HL-60 (cell line): ENCODE measurements at regions not wholly inside any gene's neighbourhood (a gene's known extent, or its start where the extent isn't known, plus 50 kb on each side); places are given as distances from the start of the nearest gene placed in this dataset.

Experiments
- DNase-seq, 2 experiments: peaks; one replicate each; pipeline ENCODE4 v3.0.0-alpha.2; 2010 to 2020; ENCODE audit warnings: low read depth in 1 of 2, low spot score in 1 of 2
- H3K27ac ChIP-seq: fragments of 250-450 bp; sonication (Bioruptor Pico); replicated peaks from 2 replicates; pipeline ENCODE4 v1.5.1; 2020; ENCODE audit warnings: mild to moderate bottlenecking, moderate library complexity
- H3K27me3 ChIP-seq: fragments of 250-450 bp; sonication (Bioruptor Pico); 2 replicates; pipeline ENCODE4 v1.5.1; 2021; ENCODE audit warnings: mild to moderate bottlenecking, moderate library complexity; ENCODE audit not compliant: insufficient read depth, poor library complexity, severe bottlenecking
- H3K4me3 ChIP-seq: replicated peaks from 2 replicates; pipeline ENCODE4 v1.5.1; 2011; ENCODE audit warnings: mild to moderate bottlenecking, control low read depth, low read length; ENCODE audit not compliant: insufficient read depth
- CTCF ChIP-seq: IDR thresholded peaks from one replicate; pipeline ENCODE4 v1.5.1; 2011; ENCODE audit warnings: low read length, control low read depth, inconsistent platforms; ENCODE audit not compliant: insufficient read depth
- GABPA ChIP-seq: IDR thresholded peaks from 2 replicates; pipeline ENCODE4 v1.6.1; 2012; ENCODE audit warnings: low read depth
- POLR2AphosphoS5 ChIP-seq: IDR thresholded peaks from 2 replicates; pipeline ENCODE4 v1.6.1; 2012; ENCODE audit warnings: low read depth
- REST ChIP-seq: IDR thresholded peaks from 2 replicates; pipeline ENCODE4 v1.6.1; 2012; ENCODE audit warnings: low read depth; ENCODE audit not compliant: insufficient replicate concordance
- SPI1 ChIP-seq: IDR thresholded peaks from 2 replicates; pipeline ENCODE4 v1.6.1; 2012; ENCODE audit warnings: low read depth, mild to moderate bottlenecking, borderline replicate concordance

GRCh38 chr13:80121038-80121437, 219.9 kb downstream of the SPRY2 start:
- no peak for TF ChIP-seq CTCF
- no peak for TF ChIP-seq GABPA
- no peak for TF ChIP-seq POLR2AphosphoS5
- TF ChIP-seq REST = no peak
- TF ChIP-seq SPI1 = no peak
- no peak overlapping the region for H3K27ac ChIP-seq
- no peak for DNase-seq
- no peak overlapping the region for H3K4me3 ChIP-seq
- no peaks in the 10 kb centered on the region for H3K27me3 ChIP-seq

- H3K27ac ChIP-seq = no peak overlapping the region
- no peak overlapping the region for H3K4me3 ChIP-seq
- DNase-seq = no peak
- TF ChIP-seq SPI1 (no peak), POLR2AphosphoS5 (no peak), GABPA (no peak), REST (no peak), CTCF (no peak)
- no peaks in the 10 kb centered on the region for H3K27me3 ChIP-seq
These were observed 222.4 kb downstream of the SPRY2 start for GRCh38 chr13:80118506-80118905.

GRCh38 chr13:80118099-80118498, 222.8 kb downstream of the SPRY2 start:
- Histone ChIP-seq H3K27ac (no peak overlapping the region), H3K27me3 (no peaks in the 10 kb centered on the region), H3K4me3 (no peak overlapping the region)
- DNase-seq = no peak
- no peak for TF ChIP-seq SPI1
- TF ChIP-seq CTCF = no peak
- no peak for TF ChIP-seq REST
- no peak for TF ChIP-seq POLR2AphosphoS5
- no peak for TF ChIP-seq GABPA
